Spinal cord (tissue), 9 donors: ENCODE measurements at regions not wholly inside any gene's neighbourhood (a gene's known extent, or its start where the extent isn't known, plus 50 kb on each side); places are given as distances from the start of the nearest gene placed in this dataset.
A peak's percentile ranks its signal among the peaks of the same experiment; 100 is the strongest.
"Not testable (repeated sequence)": the region's sequence is repeated elsewhere in the genome, so short reads cannot be mapped to it uniquely, and the experiment has no call there.

Source experiments
- DNase-seq, 6 donors: peaks; one replicate each; pipeline versions ENCODE4 v3.0.0 to v3.0.0-alpha.2; 2013 to 2015; ENCODE audit warnings: low spot score in 6 of 6, low read depth in 4 of 6
- H3K27ac ChIP-seq: one replicate; pipeline ENCODE4 v1.5.1; 2013; ENCODE audit warnings: low read depth, low read length, control low read depth
- H3K27me3 ChIP-seq: one replicate; pipeline ENCODE4 v1.6.1; 2013; ENCODE audit warnings: low read length; ENCODE audit not compliant: control insufficient read depth, insufficient read depth
- H3K36me3 ChIP-seq: one replicate; pipeline ENCODE4 v1.6.1; 2013; ENCODE audit warnings: low read length; ENCODE audit not compliant: control insufficient read depth, insufficient read depth
- H3K4me1 ChIP-seq: one replicate; pipeline ENCODE4 v1.6.1; 2013; ENCODE audit warnings: low read length; ENCODE audit not compliant: control insufficient read depth, insufficient read depth
- H3K4me3 ChIP-seq: one replicate; pipeline ENCODE4 v1.5.1; 2013; ENCODE audit warnings: low read depth, low read length, control low read depth
- H3K9me3 ChIP-seq: one replicate; pipeline ENCODE4 v1.6.1; 2013; ENCODE audit warnings: low read length; ENCODE audit not compliant: control insufficient read depth, insufficient read depth
- WGBS: methylation state at CpG from one replicate; pipeline ENCODE4 v1.1.5; 2013; ENCODE audit warnings: missing lambda C conversion rate; ENCODE audit not compliant: insufficient coverage; 5-methylcytosine and 5-hydroxymethylcytosine counted together
- donor health status: healthy.

- H3K36me3 ChIP-seq, result no peaks in the 10 kb centered on the region
- no peaks in the 10 kb centered on the region for H3K4me1 ChIP-seq
- no peaks in the 10 kb centered on the region for H3K27me3 ChIP-seq
- no peak for DNase-seq
- H3K4me3 ChIP-seq, result no peak overlapping the region
- H3K27ac ChIP-seq, result no peak overlapping the region
- H3K9me3 ChIP-seq, result no peaks in the 10 kb centered on the region
These were observed 126.7 kb upstream of the TMEM196 start for GRCh38 chr7:19900118-19900517.

GRCh38 chr7:19899529-19899928, 126.1 kb upstream of the TMEM196 start:
- H3K4me3 ChIP-seq, result no peak overlapping the region
- DNase-seq, result no peak
- H3K36me3 ChIP-seq, result no peaks in the 10 kb centered on the region
- no CpG with 5 or more reads among the region's 3 CpGs for WGBS
- no peaks in the 10 kb centered on the region for H3K27me3 ChIP-seq
- no peak overlapping the region for H3K27ac ChIP-seq
- no peaks in the 10 kb centered on the region for H3K4me1 ChIP-seq
- H3K9me3 ChIP-seq, result no peaks in the 10 kb centered on the region

- not testable (repeated sequence) for H3K27me3 ChIP-seq, H3K27ac ChIP-seq, H3K4me3 ChIP-seq, DNase-seq, H3K4me1 ChIP-seq, H3K36me3 ChIP-seq, H3K9me3 ChIP-seq
- 98% methylated on average over 11 of the region's 11 CpGs for WGBS
These were observed 109.5 kb upstream of the TMEM196 start for GRCh38 chr7:19882893-19883292.

GRCh38 chr7:19872094-19872493, 98.7 kb upstream of the TMEM196 start:
- Histone ChIP-seq H3K9me3 (no peaks in the 10 kb centered on the region), H3K4me3 (no peak overlapping the region), H3K27me3 (no peaks in the 10 kb centered on the region), H3K27ac (no peak overlapping the region), H3K36me3 (no peaks in the 10 kb centered on the region), H3K4me1 (no peaks in the 10 kb centered on the region)
- no peak for DNase-seq
- WGBS, result 80% methylated on average over 1 of the region's 1 CpG

- H3K27me3 ChIP-seq, result no peaks in the 10 kb centered on the region
- H3K36me3 ChIP-seq, result no peaks in the 10 kb centered on the region
- H3K4me1 ChIP-seq, result no peaks in the 10 kb centered on the region
- H3K9me3 ChIP-seq, result no peaks in the 10 kb centered on the region
- DNase-seq, result no peak
- no peak overlapping the region for H3K27ac ChIP-seq
- no CpG with 5 or more reads among the region's 2 CpGs for WGBS
- no peak overlapping the region for H3K4me3 ChIP-seq
These were observed 97.7 kb upstream of the TMEM196 start for GRCh38 chr7:19871102-19871501.

GRCh38 chr7:19869979-19870378, 96.6 kb upstream of the TMEM196 start:
- Histone ChIP-seq H3K4me1 (no peaks in the 10 kb centered on the region), H3K4me3 (no peak overlapping the region), H3K9me3 (no peaks in the 10 kb centered on the region), H3K27me3 (no peaks in the 10 kb centered on the region), H3K27ac (no peak overlapping the region), H3K36me3 (no peaks in the 10 kb centered on the region)
- DNase-seq, result no peak
- 100% methylated on average over 1 of the region's 3 CpGs for WGBS

GRCh38 chr7:19853261-19853832, 79.9 kb upstream of the TMEM196 start:
- no peak for DNase-seq
- Histone ChIP-seq H3K4me1 (no peaks in the 10 kb centered on the region), H3K27ac (no peak overlapping the region), H3K27me3 (no peaks in the 10 kb centered on the region), H3K4me3 (no peak overlapping the region), H3K36me3 (no peaks in the 10 kb centered on the region), H3K9me3 (peaks cover 2% of the 10 kb centered on the region)
- 82% methylated on average over 2 of the region's 5 CpGs for WGBS

GRCh38 chr7:19852192-19852591, 78.8 kb upstream of the TMEM196 start:
- DNase-seq, result peak in 1 of 6 donors; percentile 4
- H3K4me1 ChIP-seq, result no peaks in the 10 kb centered on the region
- H3K36me3 ChIP-seq, result no peaks in the 10 kb centered on the region
- peaks cover 2% of the 10 kb centered on the region for H3K9me3 ChIP-seq
- no peaks in the 10 kb centered on the region for H3K27me3 ChIP-seq
- WGBS, result no CpG with 5 or more reads among the region's 1 CpG
- no peak overlapping the region for H3K4me3 ChIP-seq
- no peak overlapping the region for H3K27ac ChIP-seq

- no peak for DNase-seq
- no peak overlapping the region for H3K27ac ChIP-seq
These were observed 78.1 kb upstream of the TMEM196 start for GRCh38 chr7:19851504-19851903.

GRCh38 chr7:19834566-19834965, 61.1 kb upstream of the TMEM196 start:
- Histone ChIP-seq H3K27me3 (no peaks in the 10 kb centered on the region), H3K27ac (no peak overlapping the region), H3K4me3 (no peak overlapping the region), H3K9me3 (no peaks in the 10 kb centered on the region), H3K4me1 (no peaks in the 10 kb centered on the region), H3K36me3 (no peaks in the 10 kb centered on the region)
- no CpG with 5 or more reads among the region's 2 CpGs for WGBS
- no peak for DNase-seq

More at GRCh38 chr7:19851504-19851903, 78.1 kb upstream of the TMEM196 start:
- Histone ChIP-seq H3K9me3 (peaks cover 2% of the 10 kb centered on the region), H3K36me3 (no peaks in the 10 kb centered on the region), H3K4me3 (no peak overlapping the region), H3K27me3 (no peaks in the 10 kb centered on the region), H3K4me1 (no peaks in the 10 kb centered on the region)
- WGBS, result no CpG with 5 or more reads among the region's 3 CpGs
